WTC11 (cell line): ENCODE measurements at regions not wholly inside any gene's neighbourhood (a gene's known extent, or its start where the extent isn't known, plus 50 kb on each side); places are given as distances from the start of the nearest gene placed in this dataset.
A peak's percentile ranks its signal among the peaks of the same experiment; 100 is the strongest.
"Not testable (repeated sequence)": the region's sequence is repeated elsewhere in the genome, so short reads cannot be mapped to it uniquely, and the experiment has no call there.

Source experiments
- ATAC-seq: fragments of 200-7000 bp; cut with Tn5 transposase; 2 replicates; pipeline ENCODE4 v1.10.0; 2021; ENCODE audit warnings: mild to moderate bottlenecking, moderate library complexity
- CTCF ChIA-PET: fragments of 300-600 bp; sonication (Branson Sonifier 250); formaldehyde crosslinking; loops from one replicate; lab custom pipeline; 2021; ENCODE audit warnings: antibody characterized with exemption; lab: Charles Lee
- POLR2A ChIA-PET: fragments of 350-600 bp; sonication (Branson Sonifier 250); formaldehyde crosslinking; loops from one replicate; lab custom pipeline; 2021; ENCODE audit warnings: antibody characterized with exemption; lab: Charles Lee
- DNase-seq: peaks from one replicate; pipeline ENCODE4 v3.0.0; 2021; ENCODE audit warnings: low spot score
- H3K27ac Mint-ChIP-seq: 2 replicates; pipeline ENCODE4 v1.8.0; 2021; ENCODE audit warnings: mixed read lengths
- H3K27me3 Mint-ChIP-seq: 2 replicates; pipeline ENCODE4 v1.8.0; 2021; ENCODE audit warnings: low read depth, mild to moderate bottlenecking, moderate library complexity, mixed read lengths
- H3K36me3 Mint-ChIP-seq: 2 replicates; pipeline ENCODE4 v1.8.0; 2021; ENCODE audit warnings: mixed read lengths
- H3K4me1 Mint-ChIP-seq: 2 replicates; pipeline ENCODE4 v1.8.0; 2022; ENCODE audit warnings: mixed read lengths
- H3K4me3 Mint-ChIP-seq: 2 replicates; pipeline ENCODE4 v1.8.0; 2021; ENCODE audit warnings: mild to moderate bottlenecking, moderate library complexity, mixed read lengths
- H3K9me3 Mint-ChIP-seq: 2 replicates; pipeline ENCODE4 v1.8.0; 2021; ENCODE audit warnings: mixed read lengths
- ATF1 ChIP-seq: sonication (generic); formaldehyde crosslinking; IDR thresholded peaks from 2 replicates; pipeline ENCODE4 v1.8.1; 2023; ENCODE audit warnings: mild to moderate bottlenecking, moderate library complexity, missing genetic modification reagents
- ATF2 ChIP-seq: sonication (generic); formaldehyde crosslinking; IDR thresholded peaks from 2 replicates; pipeline ENCODE4 v1.8.1; 2022; ENCODE audit warnings: low read depth, missing genetic modification reagents, borderline replicate concordance
- KAT7 ChIP-seq: sonication (generic); formaldehyde crosslinking; IDR thresholded peaks from 2 replicates; pipeline ENCODE4 v1.8.1; 2023; ENCODE audit warnings: missing genetic modification reagents, mild to moderate bottlenecking, borderline replicate concordance
- MLX ChIP-seq: sonication (generic); formaldehyde crosslinking; IDR thresholded peaks from 2 replicates; pipeline ENCODE4 v1.8.1; 2023; ENCODE audit warnings: mild to moderate bottlenecking, missing genetic modification reagents, moderate library complexity
- MYBL2 ChIP-seq: sonication (generic); formaldehyde crosslinking; IDR thresholded peaks from 2 replicates; pipeline ENCODE4 v1.8.1; 2023; ENCODE audit warnings: mild to moderate bottlenecking, moderate library complexity, missing genetic modification reagents
- OVOL2 ChIP-seq: fragments of 250-450 bp; sonication (Bioruptor Pico); IDR thresholded peaks from 2 replicates; pipeline ENCODE4 v1.9.0; 2021; ENCODE audit warnings: mild to moderate bottlenecking, borderline replicate concordance
- PRDM15 ChIP-seq: sonication (generic); formaldehyde crosslinking; IDR thresholded peaks from 2 replicates; pipeline ENCODE4 v1.8.0; 2022; ENCODE audit warnings: missing genetic modification reagents
- SOX15 ChIP-seq: fragments of 250-450 bp; sonication (Bioruptor Pico); IDR thresholded peaks from 2 replicates; pipeline ENCODE4 v1.9.0; 2021; ENCODE audit warnings: mild to moderate bottlenecking
- STAT6 ChIP-seq: sonication (generic); formaldehyde crosslinking; conservative IDR thresholded peaks from 2 replicates; pipeline ENCODE4 v1.8.1; 2023; ENCODE audit warnings: mild to moderate bottlenecking, low read depth, missing genetic modification reagents, moderate library complexity
- ZNF138 ChIP-seq: sonication (generic); formaldehyde crosslinking; conservative IDR thresholded peaks from 2 replicates; pipeline ENCODE4 v1.8.1; 2022; ENCODE audit warnings: mild to moderate bottlenecking, moderate library complexity, missing genetic modification reagents
- ZNF416 ChIP-seq: fragments of 250-450 bp; sonication (Bioruptor Pico); IDR thresholded peaks from 2 replicates; pipeline ENCODE4 v1.9.0; 2021; ENCODE audit warnings: mild to moderate bottlenecking, inconsistent platforms

GRCh38 chr1:207196135-207196534, 92.1 kb downstream of the C4BPA start:
- H3K4me3 Mint-ChIP-seq, POLR2A ChIA-PET, ATAC-seq, H3K27me3 Mint-ChIP-seq, H3K4me1 Mint-ChIP-seq, H3K36me3 Mint-ChIP-seq, H3K27ac Mint-ChIP-seq: not testable (repeated sequence)
- DNase-seq, result peak; percentile 14
- CTCF ChIA-PET, result interaction anchor here (1.5 kb wide), 1 partner anchor 24 kb away, joined by 5 read pairs; no protein-coding TSS in a partner anchor
- peaks cover 28% of the 10 kb centered on the region for H3K9me3 Mint-ChIP-seq

- H3K4me1 Mint-ChIP-seq, ATAC-seq, DNase-seq, H3K4me3 Mint-ChIP-seq, H3K27ac Mint-ChIP-seq, CTCF ChIA-PET, POLR2A ChIA-PET: not testable (repeated sequence)
- Mint-ChIP-seq H3K9me3 (peaks cover 31% of the 10 kb centered on the region), H3K27me3 (peaks cover 12% of the 10 kb centered on the region), H3K36me3 (peaks cover 11% of the 10 kb centered on the region)
Measured at GRCh38 chr1:207201534-207201933, 97.5 kb downstream of the C4BPA start.

GRCh38 chr1:207202480-207202879, 98.4 kb downstream of the C4BPA start:
- POLR2A ChIA-PET, result no interaction called here
- Mint-ChIP-seq H3K4me1 (no peaks in the 10 kb centered on the region), H3K27me3 (peaks cover 14% of the 10 kb centered on the region), H3K9me3 (peaks cover 26% of the 10 kb centered on the region)
- no peak for TF ChIP-seq ZNF416 (CRISPR knock-in tag)
- no peak for TF ChIP-seq OVOL2 (CRISPR knock-in tag)
- TF ChIP-seq ZNF138, result no peak
- no peak for TF ChIP-seq KAT7 (CRISPR knock-in tag)
- no peak for TF ChIP-seq STAT6
- TF ChIP-seq MYBL2 (CRISPR knock-in tag), result no peak
- TF ChIP-seq, all 79 proteins: peak for 0
- no peak for ATAC-seq
- CTCF ChIA-PET, result no interaction called here
- H3K36me3 Mint-ChIP-seq, result peaks cover 14% of the 10 kb centered on the region
- H3K4me3 Mint-ChIP-seq, result no peak overlapping the region
- no peak for DNase-seq
- no peak overlapping the region for H3K27ac Mint-ChIP-seq

- Mint-ChIP-seq H3K36me3 (peaks cover 18% of the 10 kb centered on the region), H3K4me3 (no peak overlapping the region), H3K9me3 (peaks cover 31% of the 10 kb centered on the region), H3K4me1 (no peaks in the 10 kb centered on the region), H3K27me3 (peaks cover 12% of the 10 kb centered on the region), H3K27ac (no peak overlapping the region)
- CTCF ChIA-PET, result no interaction called here
- no peak for ATAC-seq
- no peak for TF ChIP-seq OVOL2 (CRISPR knock-in tag)
- POLR2A ChIA-PET, result no interaction called here
- no peak for DNase-seq
Measured at GRCh38 chr1:207203541-207203940, 99.5 kb downstream of the C4BPA start.

GRCh38 chr1:207205614-207206061, 101.6 kb downstream of the C4BPA start:
- ChIA-PET POLR2A (interaction anchor here (0.6 kb wide), 1 partner anchor 197 kb away, joined by 3 read pairs; no protein-coding TSS in a partner anchor), CTCF (interaction anchor here (0.6 kb wide), 1 partner anchor 1721 kb away, joined by 8 read pairs; no protein-coding TSS in a partner anchor)
- Mint-ChIP-seq H3K4me3 (no peak overlapping the region), H3K36me3 (peaks cover 18% of the 10 kb centered on the region), H3K4me1 (no peaks in the 10 kb centered on the region), H3K27me3 (peaks cover 8% of the 10 kb centered on the region), H3K27ac (no peak overlapping the region), H3K9me3 (peaks cover 36% of the 10 kb centered on the region)
- DNase-seq (no peak), ATAC-seq (no peak)
- TF ChIP-seq ATF1 (CRISPR knock-in tag) (no peak), STAT6 (no peak), PRDM15 (CRISPR knock-in tag) (no peak), MLX (CRISPR knock-in tag) (no peak), ATF2 (CRISPR knock-in tag) (no peak), SOX15 (CRISPR knock-in tag) (no peak)
